ENCODE measurements at regions not wholly inside any gene's neighbourhood (a gene's known extent, or its start where the extent isn't known, plus 50 kb on each side); places are given as distances from the start of the nearest gene placed in this dataset.

GRCh38 chr1:221161571-221162041 lies 282.4 kb downstream of the HLX start:
- TF ChIP-seq GATA3 (IDR thresholded peaks at IDR 0.05; ENCODE audit: low read depth, low read length) (no peak), GATA2 (IDR thresholded peaks at IDR 0.05; ENCODE audit: low read depth, low read length) (no peak)

Data from SH-SY5Y (cell line).